ENCODE measurements at regions not wholly inside any gene's neighbourhood (a gene's known extent, or its start where the extent isn't known, plus 50 kb on each side); places are given as distances from the start of the nearest gene placed in this dataset.

- DNase-seq (ENCODE audit: low spot score) = no peak
Measured at GRCh38 chr5:34505731-34506130, 150.4 kb upstream of the RAI14 start.

DNA sequence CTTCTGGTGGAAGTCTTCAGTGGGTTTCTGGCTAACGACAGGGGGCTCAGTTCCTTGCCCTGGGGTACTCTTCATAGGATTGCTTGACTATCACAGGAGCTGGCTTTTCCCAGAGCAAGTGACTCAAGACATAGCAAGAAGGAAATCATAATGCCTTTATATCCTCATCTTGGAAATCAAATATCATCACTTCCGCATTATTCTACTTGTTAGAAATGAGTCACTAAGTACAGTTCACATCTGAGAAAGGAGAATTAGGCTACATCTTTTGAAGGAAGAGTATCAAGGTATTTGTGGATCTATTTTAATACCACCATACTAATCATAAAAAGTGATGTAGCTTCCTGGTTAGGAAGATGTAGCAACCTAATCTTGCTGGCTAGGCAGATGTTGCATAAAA lies 148.2 kb upstream of the RAI14 start:
- DNase-seq (ENCODE audit: low spot score) = no peak

GRCh38 chr5:34509392-34509791 lies 146.7 kb upstream of the RAI14 start:
- no peak for DNase-seq (ENCODE audit: low spot score)

DNA sequence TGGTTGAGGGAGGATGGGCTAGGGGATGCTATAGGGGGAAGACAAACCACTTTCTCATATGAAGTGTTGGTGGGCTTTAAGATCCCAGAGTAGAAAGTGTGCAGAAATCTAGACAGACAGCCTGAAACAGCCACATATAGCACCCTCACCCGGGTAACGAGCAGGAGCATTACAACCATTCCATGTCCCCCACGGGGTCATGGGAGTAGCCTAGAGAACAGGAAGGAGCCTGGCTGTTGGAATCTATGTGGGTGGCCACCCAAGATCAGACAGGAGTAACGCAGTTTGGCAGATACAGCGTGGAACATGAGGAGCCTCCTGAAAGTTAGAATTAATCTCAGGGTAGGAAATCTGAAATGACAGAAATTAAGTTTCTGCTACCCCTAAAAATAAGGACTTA lies 146.1 kb upstream of the RAI14 start:
- DNase-seq (ENCODE audit: low spot score) = no peak

DNA sequence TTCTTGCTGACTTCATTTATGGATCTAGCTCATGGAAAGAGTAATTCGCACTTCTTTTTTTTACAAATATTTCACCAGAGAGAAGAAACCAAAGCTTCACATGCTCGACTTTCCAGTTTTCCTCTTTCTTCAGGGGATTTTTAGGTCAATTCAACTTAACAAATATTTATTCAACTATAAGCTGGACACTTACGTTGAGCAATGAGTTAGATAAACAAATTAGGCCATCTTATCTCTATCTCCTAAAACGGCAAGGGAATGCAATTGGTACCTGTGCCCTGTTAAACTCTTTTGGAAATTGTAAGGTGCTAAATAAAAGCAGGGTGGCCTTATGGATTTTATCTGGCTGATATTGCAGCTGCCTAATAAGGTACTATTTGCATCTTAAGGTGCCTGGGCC lies 145.1 kb upstream of the RAI14 start:
- DNase-seq (ENCODE audit: low spot score) = no peak

- no peak for DNase-seq (ENCODE audit: low spot score)
Measured at GRCh38 chr5:34511481-34511880, 144.6 kb upstream of the RAI14 start.

GRCh38 chr5:34511915-34512314 lies 144.2 kb upstream of the RAI14 start:
- no peak for DNase-seq (ENCODE audit: low spot score)

DNA sequence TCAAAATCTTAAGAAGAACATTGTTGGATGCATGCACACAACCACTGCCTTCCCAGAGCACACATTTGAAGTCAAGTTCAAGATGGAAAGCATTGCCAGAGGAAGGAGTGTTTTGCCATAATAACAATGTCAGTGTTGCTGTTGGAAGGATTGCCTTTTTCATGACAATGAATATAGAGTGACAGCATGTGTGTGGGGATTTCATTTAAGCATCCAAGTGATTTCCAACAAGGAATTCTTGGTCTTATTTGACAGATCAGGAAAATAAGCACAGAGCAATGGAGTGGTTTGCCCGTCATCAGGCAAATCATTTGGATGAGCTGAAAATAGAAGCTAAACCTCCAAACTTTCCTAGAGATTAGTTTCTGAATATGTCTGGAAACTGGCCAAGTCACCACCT lies 140.0 kb upstream of the RAI14 start:
- DNase-seq (ENCODE audit: low spot score) = no peak

GRCh38 chr5:34516686-34517085 lies 139.4 kb upstream of the RAI14 start:
- DNase-seq (ENCODE audit: low spot score) = no peak

- no peak for DNase-seq (ENCODE audit: low spot score)
Measured at GRCh38 chr5:34517249-34517648, 138.9 kb upstream of the RAI14 start.

DNA sequence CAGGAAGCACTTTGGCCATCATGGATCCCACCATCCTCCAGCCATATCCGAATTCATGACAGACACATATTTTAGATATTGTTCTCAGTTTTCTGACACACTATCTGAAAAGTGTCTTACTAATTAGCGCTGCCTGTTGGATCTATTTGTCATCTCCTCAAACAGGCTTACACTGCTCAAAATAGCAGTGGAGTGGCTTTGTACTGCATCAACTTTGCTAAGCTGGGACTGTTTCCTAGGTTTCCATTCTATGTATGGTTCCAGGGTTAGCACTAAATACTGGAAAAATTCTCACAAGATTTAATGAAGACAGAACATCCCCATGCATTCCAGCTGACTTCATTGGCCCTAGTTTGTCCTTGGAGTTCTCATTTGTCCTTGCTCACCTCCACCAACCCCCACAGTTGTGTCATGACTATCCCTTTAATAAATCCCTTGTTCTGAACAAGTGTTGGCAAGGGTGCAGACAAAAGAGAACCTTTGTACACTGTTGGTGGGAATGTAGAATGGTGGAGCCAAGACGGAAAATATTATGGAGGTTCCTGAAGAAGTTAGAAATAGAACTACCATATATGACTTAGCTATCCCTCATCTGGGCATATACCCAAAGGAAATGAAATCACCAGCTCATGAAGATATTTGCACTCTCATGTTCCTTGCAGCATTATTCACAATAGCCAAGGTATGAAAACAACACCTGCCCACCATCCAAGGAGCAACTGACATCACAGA lies 136.5 kb upstream of the RAI14 start:
- no peak for DNase-seq (ENCODE audit: low spot score)

- DNase-seq (ENCODE audit: low spot score) = no peak
Measured at GRCh38 chr5:34521628-34522290, 134.4 kb upstream of the RAI14 start.

GRCh38 chr5:34522599-34523386 lies 133.3 kb upstream of the RAI14 start:
- peak; percentile 82 for DNase-seq (ENCODE audit: low spot score)

DNA sequence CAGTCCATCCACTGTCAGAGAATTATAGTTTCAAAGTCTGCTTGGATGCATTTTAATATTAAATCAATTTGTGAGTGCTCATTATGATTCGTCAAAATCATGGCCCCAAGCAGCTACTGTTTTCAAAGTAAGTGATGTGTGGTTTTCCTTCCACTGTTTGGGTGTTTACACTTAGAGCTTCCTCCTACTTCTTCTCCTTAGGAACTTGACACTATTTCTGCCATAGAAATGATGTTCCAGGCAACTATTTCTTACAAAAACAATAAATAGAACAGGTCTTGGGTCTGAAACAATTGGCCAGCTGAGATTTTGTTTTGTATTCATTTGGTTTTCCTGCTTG lies 132.8 kb upstream of the RAI14 start:
- DNase-seq (ENCODE audit: low spot score) = no peak

GRCh38 chr5:34524123-34524522 lies 132.0 kb upstream of the RAI14 start:
- no peak for DNase-seq (ENCODE audit: low spot score)

- no peak for DNase-seq (ENCODE audit: low spot score)
Measured at GRCh38 chr5:34525761-34526160, 130.4 kb upstream of the RAI14 start.

DNA sequence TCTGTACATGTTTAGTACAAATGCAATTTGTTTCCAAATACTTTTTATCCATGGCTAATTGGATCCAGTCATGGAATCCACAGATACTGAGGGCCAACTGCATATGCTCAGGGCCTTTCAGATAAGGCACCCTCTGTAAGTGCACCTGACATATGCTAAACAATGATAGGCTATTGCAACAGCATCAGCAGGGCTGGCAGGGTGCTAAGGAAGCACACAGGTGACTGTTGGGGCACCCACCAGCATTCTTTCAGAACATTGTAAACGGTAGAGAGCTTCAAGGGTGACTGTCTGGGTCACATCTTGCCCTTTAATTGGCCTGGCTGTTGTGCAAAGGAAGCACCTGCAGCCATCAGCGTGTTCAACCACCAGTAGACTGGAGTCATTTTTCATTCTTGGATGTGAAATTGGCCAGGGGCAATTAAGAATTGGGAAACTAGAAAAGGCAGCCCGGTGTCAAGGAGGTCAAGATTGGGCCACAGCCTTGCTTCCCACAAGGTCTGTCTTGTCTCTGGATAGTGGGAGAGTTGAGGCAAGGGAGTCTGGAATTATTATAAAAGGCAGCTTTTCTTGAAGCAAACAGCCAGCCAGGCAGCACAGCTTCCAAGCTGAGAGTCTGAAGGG lies 129.3 kb upstream of the RAI14 start:
- no peak for DNase-seq (ENCODE audit: low spot score)

DNA sequence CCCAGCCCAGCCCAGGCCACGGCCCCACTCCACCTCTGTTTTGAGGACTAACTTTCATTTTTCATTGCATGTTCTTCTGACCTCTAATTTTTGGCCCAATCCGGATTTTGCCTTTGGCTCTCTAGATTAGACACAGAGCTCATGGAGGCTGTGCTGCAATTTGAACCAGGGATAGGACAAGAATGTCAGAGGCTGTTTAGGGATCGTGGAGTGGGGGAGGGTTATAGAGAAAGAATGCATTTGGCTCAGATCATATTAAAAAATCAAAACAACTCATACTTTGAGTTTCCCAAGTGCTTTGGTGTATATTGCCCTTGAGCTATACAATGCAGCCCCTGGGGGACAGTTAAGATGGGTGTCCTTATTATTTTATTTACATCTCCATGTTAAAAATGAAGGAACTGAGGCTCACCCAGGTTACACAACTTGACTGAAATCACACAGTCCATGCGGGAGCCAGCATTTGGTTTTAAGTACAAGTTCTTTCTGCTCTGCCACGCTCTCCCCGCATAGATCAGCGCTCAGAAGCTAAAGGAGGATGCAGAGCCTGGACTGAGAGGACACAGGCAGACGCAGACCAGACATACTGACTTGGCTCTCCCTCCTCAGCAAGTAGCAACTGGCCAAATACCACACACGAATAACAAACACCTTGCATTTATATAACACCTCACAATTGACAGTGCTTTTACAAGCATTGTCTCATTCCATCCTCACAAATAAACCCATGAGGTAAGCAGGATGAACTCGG lies 126.4 kb upstream of the RAI14 start:
- DNase-seq (ENCODE audit: low spot score) = no peak

DNA sequence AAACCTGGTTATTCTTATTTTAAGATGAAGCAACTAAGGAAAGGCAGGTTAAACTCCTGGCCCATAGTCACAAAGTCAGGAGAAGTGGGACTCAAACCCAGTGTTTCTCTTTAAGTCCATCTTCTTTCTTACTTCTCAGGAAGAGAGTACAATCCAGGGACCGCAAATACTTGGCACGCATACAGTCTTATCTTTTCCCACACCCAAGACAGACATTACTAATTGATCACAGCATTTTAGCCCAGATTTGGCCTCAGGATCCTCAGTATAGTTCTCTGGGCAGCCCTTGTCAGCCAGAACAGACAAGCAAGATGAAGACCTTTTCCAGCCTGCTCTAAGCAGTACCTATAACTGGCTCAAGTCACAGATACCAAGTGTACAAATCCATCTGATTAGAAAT lies 125.5 kb upstream of the RAI14 start:
- no peak for DNase-seq (ENCODE audit: low spot score)

- DNase-seq (ENCODE audit: low spot score) = no peak
Measured at GRCh38 chr5:34531751-34532360, 124.3 kb upstream of the RAI14 start.
